SH-SY5Y (cell line): ENCODE measurements at regions not wholly inside any gene's neighbourhood (a gene's known extent, or its start where the extent isn't known, plus 50 kb on each side); places are given as distances from the start of the nearest gene placed in this dataset.

Experiments used
- GATA2 ChIP-seq: IDR thresholded peaks from 2 replicates; pipeline ENCODE4 v1.6.1; 2011; ENCODE audit warnings: mild to moderate bottlenecking, low read depth, low read length
- GATA3 ChIP-seq: IDR thresholded peaks from 2 replicates; pipeline ENCODE4 v1.6.1; 2011; ENCODE audit warnings: low read depth, mild to moderate bottlenecking, low read length, moderate library complexity

DNA sequence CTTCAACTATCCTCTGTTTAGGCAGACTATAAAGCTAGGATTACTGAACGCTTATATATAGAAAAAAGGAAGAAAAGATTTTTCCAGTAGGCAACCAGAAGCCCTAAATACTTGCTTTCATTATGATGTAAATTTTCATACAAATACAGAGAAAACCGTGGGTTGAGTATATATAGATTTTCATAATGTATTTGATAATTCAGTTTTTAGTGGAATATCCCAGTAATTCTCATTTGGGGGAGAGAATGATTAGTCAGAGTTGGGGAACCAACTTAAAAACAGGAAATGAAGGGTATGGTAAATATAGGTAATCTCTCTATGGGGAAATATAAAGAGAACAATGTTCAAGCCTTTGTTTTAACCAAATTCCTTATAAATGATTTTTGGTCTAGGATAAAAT, 154.0 kb upstream of the CITED2 start:
- TF ChIP-seq GATA2 = no peak
- TF ChIP-seq GATA3 = no peak
